ENCODE measurements at regions not wholly inside any gene's neighbourhood (a gene's known extent, or its start where the extent isn't known, plus 50 kb on each side); places are given as distances from the start of the nearest gene placed in this dataset.

DNA sequence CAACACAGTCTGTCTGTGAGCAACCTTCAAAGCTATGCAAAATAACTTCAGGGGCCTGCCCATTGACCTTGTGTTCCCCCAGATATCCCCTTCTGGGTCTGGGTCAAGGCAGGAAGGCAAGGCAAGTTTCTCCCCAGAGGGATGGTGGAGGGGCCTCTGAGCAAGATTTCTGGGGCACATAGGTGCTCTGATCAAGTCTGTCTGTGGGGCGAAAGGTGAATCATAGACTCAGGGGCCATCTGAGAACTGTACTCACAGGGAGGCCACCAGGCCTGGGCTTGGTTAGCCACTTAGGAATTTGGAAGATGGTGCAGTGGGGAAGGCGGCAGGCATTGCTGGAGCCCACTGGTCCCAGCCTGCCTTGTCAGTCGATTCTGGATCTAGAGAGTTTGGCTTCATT is 92.4 kb downstream of the MINAR1 start:
- TF ChIP-seq, protein P1, sequence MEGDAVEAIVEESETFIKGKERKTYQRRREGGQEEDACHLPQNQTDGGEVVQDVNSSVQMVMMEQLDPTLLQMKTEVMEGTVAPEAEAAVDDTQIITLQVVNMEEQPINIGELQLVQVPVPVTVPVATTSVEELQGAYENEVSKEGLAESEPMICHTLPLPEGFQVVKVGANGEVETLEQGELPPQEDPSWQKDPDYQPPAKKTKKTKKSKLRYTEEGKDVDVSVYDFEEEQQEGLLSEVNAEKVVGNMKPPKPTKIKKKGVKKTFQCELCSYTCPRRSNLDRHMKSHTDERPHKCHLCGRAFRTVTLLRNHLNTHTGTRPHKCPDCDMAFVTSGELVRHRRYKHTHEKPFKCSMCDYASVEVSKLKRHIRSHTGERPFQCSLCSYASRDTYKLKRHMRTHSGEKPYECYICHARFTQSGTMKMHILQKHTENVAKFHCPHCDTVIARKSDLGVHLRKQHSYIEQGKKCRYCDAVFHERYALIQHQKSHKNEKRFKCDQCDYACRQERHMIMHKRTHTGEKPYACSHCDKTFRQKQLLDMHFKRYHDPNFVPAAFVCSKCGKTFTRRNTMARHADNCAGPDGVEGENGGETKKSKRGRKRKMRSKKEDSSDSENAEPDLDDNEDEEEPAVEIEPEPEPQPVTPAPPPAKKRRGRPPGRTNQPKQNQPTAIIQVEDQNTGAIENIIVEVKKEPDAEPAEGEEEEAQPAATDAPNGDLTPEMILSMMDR (IDR thresholded peaks at IDR 0.05), result no peak
- TF ChIP-seq POLR2A (IDR thresholded peaks at IDR 0.05), result no peak
